H1 (cell line): ENCODE measurements at regions not wholly inside any gene's neighbourhood (a gene's known extent, or its start where the extent isn't known, plus 50 kb on each side); places are given as distances from the start of the nearest gene placed in this dataset.

Experiments
- CTCF ChIA-PET: fragments of 300-600 bp; sonication (Branson Sonifier 250); formaldehyde crosslinking; loops from one replicate; lab custom pipeline; 2021; ENCODE audit not compliant: partially characterized antibody; lab: Charles Lee
- POLR2A ChIA-PET: fragments of 300-600 bp; sonication (Branson Sonifier 250); formaldehyde crosslinking; loops from one replicate; lab custom pipeline; 2021; ENCODE audit warnings: inconsistent platforms; ENCODE audit not compliant: partially characterized antibody; lab: Charles Lee
- DNase-seq, 2 experiments: peaks; one replicate each; pipeline versions ENCODE4 v3.0.0 to v3.0.0-alpha.2; 2010 to 2022; ENCODE audit warnings: low spot score in 2 of 2, low read depth in 1 of 2, mixed read lengths in 1 of 2
- FAIRE-seq: peaks from 2 replicates; lab custom pipeline; 2011; peaks lifted over from hg19 to GRCh38; lab: Jason Lieb, UNC
- H2AFZ ChIP-seq: 2 replicates; pipeline ENCODE4 v1.8.1; 2012; ENCODE audit warnings: low read length, inconsistent platforms
- H2AK5ac ChIP-seq: 2 replicates; pipeline ENCODE4 v1.6.1; 2013; ENCODE audit warnings: low read depth, low read length
- H2BK120ac ChIP-seq: replicated peaks from 2 replicates; pipeline ENCODE3; 2013; ENCODE audit warnings: low read depth, low read length, inconsistent platforms
- H2BK12ac ChIP-seq: 2 replicates; pipeline ENCODE4 v1.6.1; 2013; ENCODE audit warnings: low read depth, low read length
- H2BK15ac ChIP-seq: 2 replicates; pipeline ENCODE4 v1.6.1; 2013; ENCODE audit warnings: low read length
- H2BK20ac ChIP-seq: 2 replicates; pipeline ENCODE4 v1.6.1; 2013; ENCODE audit warnings: low read length
- H2BK5ac ChIP-seq: 2 replicates; pipeline ENCODE4 v1.6.1; 2013; ENCODE audit warnings: low read depth, low read length
- H3K14ac ChIP-seq: 2 replicates; pipeline ENCODE4 v1.6.1; 2013; ENCODE audit warnings: inconsistent platforms; ENCODE audit not compliant: insufficient read length
- H3K18ac ChIP-seq: 2 replicates; pipeline ENCODE4 v1.6.1; 2013; ENCODE audit warnings: low read length; ENCODE audit errors: extremely low read depth
- H3K23ac ChIP-seq: 2 replicates; pipeline ENCODE4 v1.6.1; 2013; ENCODE audit warnings: inconsistent platforms; ENCODE audit not compliant: insufficient read length
- H3K23me2 ChIP-seq: 2 replicates; pipeline ENCODE4 v1.6.1; 2013; ENCODE audit warnings: low read depth, low read length
- H3K27ac ChIP-seq: 2 replicates; pipeline ENCODE4 v1.6.1; 2011; ENCODE audit warnings: low read depth, low read length, inconsistent platforms
- H3K27me3 ChIP-seq, 4 experiments: replicated peaks in 1 of 4; 1 replicate in 1 of 4; 2 replicates in 3 of 4; pipeline versions ENCODE4 v1.6.1 to v1.8.1; 2011 to 2013; ENCODE audit warnings: low read length in 3 of 4, mild to moderate bottlenecking in 3 of 4, inconsistent platforms in 2 of 4, mixed read lengths in 2 of 4, moderate library complexity in 1 of 4; ENCODE audit not compliant: control insufficient read depth in 3 of 4, insufficient read depth in 3 of 4; ENCODE audit errors: extremely low read depth in 1 of 4
- H3K36me3 ChIP-seq, 4 experiments: 2 replicates each; pipeline versions ENCODE4 v1.6.1 to v1.8.1; 2011 to 2013; ENCODE audit warnings: mild to moderate bottlenecking in 4 of 4, low read length in 3 of 4, moderate library complexity in 2 of 4, control low read depth in 1 of 4, inconsistent platforms in 1 of 4; ENCODE audit not compliant: insufficient read depth in 4 of 4, control insufficient read depth in 2 of 4
- H3K4ac ChIP-seq: replicated peaks from 2 replicates; pipeline ENCODE3; 2013; ENCODE audit warnings: low read length, low read depth, mixed read lengths, inconsistent platforms; ENCODE audit not compliant: insufficient read length
- H3K4me1 ChIP-seq, 4 experiments: replicated peaks in 1 of 4; 1 replicate in 1 of 4; 2 replicates in 3 of 4; pipeline versions ENCODE4 v1.6.1 to v1.8.1; 2011 to 2013; ENCODE audit warnings: low read length in 3 of 4, inconsistent platforms in 2 of 4, mixed read lengths in 1 of 4; ENCODE audit not compliant: insufficient read depth in 4 of 4, control insufficient read depth in 3 of 4
- H3K4me2 ChIP-seq, 2 experiments: 2 replicates each; pipeline versions ENCODE4 v1.6.1 to v1.8.1; 2011 to 2013; ENCODE audit warnings: low read depth in 2 of 2, low read length in 2 of 2, control low read depth in 1 of 2, inconsistent platforms in 1 of 2, mild to moderate bottlenecking in 1 of 2; ENCODE audit not compliant: insufficient read depth in 1 of 2
- H3K4me3 ChIP-seq, 4 experiments: fragments of 200-600, 300-600 bp in 1 of 4; sonication (generic), shearing (Covaris generic), sonication (Bioruptor Twin) in 1 of 4; 2 replicates each; pipeline versions ENCODE4 v1.5.1 to v1.8.1; 2011 to 2016; ENCODE audit warnings: low read length in 4 of 4, low read depth in 3 of 4, control low read depth in 2 of 4, inconsistent platforms in 2 of 4, mild to moderate bottlenecking in 2 of 4, mixed read lengths in 1 of 4, moderate library complexity in 1 of 4; ENCODE audit not compliant: insufficient read depth in 2 of 4; ENCODE audit errors: extremely low read depth in 1 of 4
- H3K56ac ChIP-seq: replicated peaks from 2 replicates; pipeline ENCODE3; 2013; ENCODE audit warnings: low read depth, mild to moderate bottlenecking, mixed read lengths, low read length, inconsistent platforms; ENCODE audit not compliant: insufficient read length
- H3K79me1 ChIP-seq: 2 replicates; pipeline ENCODE4 v1.6.1; 2013; ENCODE audit warnings: low read depth, low read length, control low read depth
- H3K79me2 ChIP-seq, 2 experiments: 2 replicates each; pipeline versions ENCODE4 v1.6.1 to v1.8.1; 2012 to 2013; ENCODE audit warnings: low read length in 2 of 2, mild to moderate bottlenecking in 2 of 2, inconsistent platforms in 1 of 2; ENCODE audit not compliant: insufficient read depth in 2 of 2, control insufficient read depth in 1 of 2
- H3K9ac ChIP-seq, 4 experiments: replicated peaks in 1 of 4; 1 replicate in 1 of 4; 2 replicates in 3 of 4; pipeline versions ENCODE4 v1.6.1 to v1.8.1; 2011 to 2013; ENCODE audit warnings: low read depth in 3 of 4, low read length in 3 of 4, control low read depth in 2 of 4, mild to moderate bottlenecking in 2 of 4, moderate library complexity in 2 of 4, inconsistent platforms in 1 of 4; ENCODE audit errors: extremely low read depth in 1 of 4
- H3K9me3 ChIP-seq, 2 experiments: 2 replicates each; pipeline versions ENCODE4 v1.6.1 to v1.8.1; 2012 to 2013; ENCODE audit warnings: mild to moderate bottlenecking in 2 of 2, moderate library complexity in 2 of 2, control low read depth in 1 of 2, inconsistent platforms in 1 of 2, low read depth in 1 of 2, low read length in 1 of 2, mixed read lengths in 1 of 2; ENCODE audit not compliant: insufficient read depth in 2 of 2
- H4K20me1 ChIP-seq, 2 experiments: replicated peaks in 1 of 2; 2 replicates each; pipeline versions ENCODE3 to v1.8.1; 2011 to 2013; ENCODE audit warnings: inconsistent platforms in 2 of 2, low read length in 2 of 2, mild to moderate bottlenecking in 1 of 2; ENCODE audit not compliant: insufficient read depth in 2 of 2, control insufficient read depth in 1 of 2
- H4K5ac ChIP-seq: 2 replicates; pipeline ENCODE4 v1.6.1; 2013; ENCODE audit warnings: low read length, low read depth, mixed read lengths, inconsistent platforms; ENCODE audit not compliant: insufficient read length
- H4K8ac ChIP-seq: 2 replicates; pipeline ENCODE4 v1.8.0; 2013; ENCODE audit warnings: mild to moderate bottlenecking, moderate library complexity, low read length, inconsistent platforms; ENCODE audit not compliant: insufficient read depth; ENCODE audit errors: extremely low read depth
- H4K91ac ChIP-seq: replicated peaks from 2 replicates; pipeline ENCODE3; 2013; ENCODE audit warnings: low read length, mixed read lengths, inconsistent platforms; ENCODE audit not compliant: insufficient read length
- ASH2L ChIP-seq: fragments of 200-600, 300-600 bp; sonication (generic); IDR thresholded peaks from one replicate; pipeline ENCODE4 v1.7.1; 2017; ENCODE audit warnings: low read length
- EP300 ChIP-seq, 2 experiments: IDR thresholded peaks; 1 replicate in 1 of 2; 2 replicates in 1 of 2; pipeline ENCODE4 v1.6.1; 2011 to 2012; ENCODE audit warnings: low read depth in 2 of 2, low read length in 2 of 2, mild to moderate bottlenecking in 2 of 2, borderline replicate concordance in 1 of 2, inconsistent platforms in 1 of 2, moderate library complexity in 1 of 2
- EZH2 ChIP-seq: fragments of 200-600 bp; sonication (generic); IDR thresholded peaks from 2 replicates; pipeline ENCODE4 v1.7.1; 2012; ENCODE audit warnings: low read depth, mild to moderate bottlenecking, moderate library complexity, low read length, inconsistent platforms; ENCODE audit not compliant: severe bottlenecking
- NANOG ChIP-seq: IDR thresholded peaks from 2 replicates; pipeline ENCODE4 v1.6.1; 2011; ENCODE audit warnings: low read length, low read depth, mild to moderate bottlenecking, inconsistent platforms; ENCODE audit not compliant: insufficient read depth, poor library complexity, severe bottlenecking
- PHF8 ChIP-seq: fragments of 200-600 bp; sonication (generic); conservative IDR thresholded peaks from 2 replicates; pipeline ENCODE4 v1.7.1; 2012; ENCODE audit warnings: low read depth, mild to moderate bottlenecking, inconsistent platforms, low read length, moderate library complexity
- RXRA ChIP-seq: IDR thresholded peaks from 2 replicates; pipeline ENCODE4 v1.6.1; 2011; ENCODE audit warnings: low read depth, mild to moderate bottlenecking, low read length, moderate library complexity; ENCODE audit not compliant: insufficient read depth
- SP1 ChIP-seq: IDR thresholded peaks from 2 replicates; pipeline ENCODE4 v1.6.1; 2011; ENCODE audit warnings: low read depth, low read length
- SP4 ChIP-seq: IDR thresholded peaks from 2 replicates; pipeline ENCODE4 v1.6.1; 2012; ENCODE audit warnings: low read length, inconsistent platforms
- WGBS, 2 experiments: shearing (Covaris generic) in 1 of 2; methylation state at CpG; one replicate each; pipeline versions ENCODE4 v1.1.6 to v1.1.7; 2013 to 2015; ENCODE audit warnings: low lambda C conversion rate in 2 of 2, mixed read lengths in 2 of 2, inconsistent platforms in 1 of 2, low coverage in 1 of 2, missing lambda C conversion rate in 1 of 2; ENCODE audit not compliant: insufficient replicate concordance in 2 of 2, insufficient coverage in 1 of 2, insufficient read length in 1 of 2; ENCODE audit errors: extremely low coverage in 1 of 2, missing lambda C conversion rate in 1 of 2; 5-methylcytosine and 5-hydroxymethylcytosine counted together
- TF ChIP-seq, protein P1 (sequence below): IDR thresholded peaks from 2 replicates; pipeline ENCODE4 v1.6.1; 2012; ENCODE audit warnings: low read length, inconsistent platforms

DNA sequence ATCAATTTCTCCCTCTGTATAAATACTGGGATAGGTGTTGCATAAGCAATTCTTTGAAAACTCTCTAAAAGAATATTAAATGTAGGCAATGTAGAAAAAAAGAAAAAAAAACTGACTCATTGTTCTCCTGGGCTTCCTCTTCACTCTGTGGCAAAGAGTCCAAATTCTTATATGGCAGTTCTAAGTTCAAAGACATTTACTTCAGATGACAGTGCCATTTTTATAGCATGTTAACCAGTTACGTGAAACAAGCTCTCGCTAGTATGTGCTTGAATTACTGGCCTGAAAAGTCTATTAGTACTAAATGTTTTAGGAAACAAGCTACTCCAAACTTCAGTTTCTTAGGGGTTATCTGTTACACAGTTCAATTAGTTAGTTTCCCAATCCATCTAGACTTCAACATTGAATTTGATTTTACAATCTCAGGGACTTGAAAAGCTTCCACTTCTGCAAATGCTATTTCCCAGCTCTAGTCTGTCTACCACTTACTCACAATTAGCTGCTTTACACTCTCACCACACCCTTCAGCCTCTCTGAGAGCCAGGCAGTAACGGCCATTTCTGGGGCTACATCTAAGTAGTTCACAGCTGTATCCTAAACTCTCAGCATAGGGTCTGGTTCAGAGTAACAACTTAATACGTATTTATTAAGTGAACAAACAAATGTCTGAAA, 100.4 kb downstream of the OGFRL1 start:
- no peak overlapping the region for H4K8ac ChIP-seq
- no peak overlapping the region for H3K27ac ChIP-seq
- 70% methylated on average over 4 of the region's 4 CpGs; no CpG with 5 or more reads in 1 of the 2 experiments for WGBS, 2 experiments
- ChIA-PET POLR2A (interaction anchor here (1.1 kb wide), 1 partner anchor 31 kb away, joined by 3 read pairs; no protein-coding TSS in a partner anchor), CTCF (interaction anchor here (0.8 to 1.8 kb wide), 6 partner anchors 9 to 146 kb away, joined by 3 to 8 read pairs (median 5); no protein-coding TSS in a partner anchor)
- H3K56ac ChIP-seq: no peak overlapping the region
- no peak for FAIRE-seq
- H4K91ac ChIP-seq: no peak overlapping the region
- H3K79me2 ChIP-seq: no peaks in the 10 kb centered on the region
- H4K20me1 ChIP-seq: no peaks in the 10 kb centered on the region
- no peak for TF ChIP-seq RXRA
- no peak for TF ChIP-seq ASH2L
- TF ChIP-seq SP4: no peak
- TF ChIP-seq EZH2: no peak
- no peak for TF ChIP-seq NANOG
- TF ChIP-seq EP300 (IDR thresholded peaks at IDR 0.05; ENCODE audit: borderline replicate concordance in 1 of 2, low read depth in 2 of 2, low read length in 2 of 2): no peak
- TF ChIP-seq PHF8: no peak
- TF ChIP-seq SP1: no peak
- TF ChIP-seq, protein P1, sequence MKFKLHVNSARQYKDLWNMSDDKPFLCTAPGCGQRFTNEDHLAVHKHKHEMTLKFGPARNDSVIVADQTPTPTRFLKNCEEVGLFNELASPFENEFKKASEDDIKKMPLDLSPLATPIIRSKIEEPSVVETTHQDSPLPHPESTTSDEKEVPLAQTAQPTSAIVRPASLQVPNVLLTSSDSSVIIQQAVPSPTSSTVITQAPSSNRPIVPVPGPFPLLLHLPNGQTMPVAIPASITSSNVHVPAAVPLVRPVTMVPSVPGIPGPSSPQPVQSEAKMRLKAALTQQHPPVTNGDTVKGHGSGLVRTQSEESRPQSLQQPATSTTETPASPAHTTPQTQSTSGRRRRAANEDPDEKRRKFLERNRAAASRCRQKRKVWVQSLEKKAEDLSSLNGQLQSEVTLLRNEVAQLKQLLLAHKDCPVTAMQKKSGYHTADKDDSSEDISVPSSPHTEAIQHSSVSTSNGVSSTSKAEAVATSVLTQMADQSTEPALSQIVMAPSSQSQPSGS: no peak
- peaks cover 0 to 4% (median 4%) of the 10 kb centered on the region in 4 experiments; a peak in 3 of 7 replicates for H3K4me1 ChIP-seq
- no peak for DNase-seq
- no peaks in the 10 kb centered on the region for H3K23me2 ChIP-seq
- no peak overlapping the region for H2AFZ ChIP-seq
- no peak overlapping the region for H3K23ac ChIP-seq
- no peak overlapping the region for H4K5ac ChIP-seq
- H3K4ac ChIP-seq: no peak overlapping the region
- no peak overlapping the region for H2AK5ac ChIP-seq
- no peaks in the 10 kb centered on the region for H3K9me3 ChIP-seq
- H2BK15ac ChIP-seq: no peak overlapping the region
- H2BK20ac ChIP-seq: no peak overlapping the region
- H2BK5ac ChIP-seq: no peak overlapping the region
- no peak overlapping the region for H2BK120ac ChIP-seq
- no peak overlapping the region for H3K4me3 ChIP-seq
- peaks cover 0 to 1% (median 0%) of the 10 kb centered on the region in 4 experiments; a peak in 2 of 7 replicates for H3K27me3 ChIP-seq
- no peak overlapping the region for H3K14ac ChIP-seq
- no peak overlapping the region for H2BK12ac ChIP-seq
- no peak overlapping the region for H3K4me2 ChIP-seq
- H3K36me3 ChIP-seq: no peaks in the 10 kb centered on the region; a peak in 1 of 8 replicates
- no peak overlapping the region for H3K9ac ChIP-seq
- no peak overlapping the region for H3K18ac ChIP-seq
- no peaks in the 10 kb centered on the region for H3K79me1 ChIP-seq
